ENCODE measurements at regions not wholly inside any gene's neighbourhood (a gene's known extent, or its start where the extent isn't known, plus 50 kb on each side); places are given as distances from the start of the nearest gene placed in this dataset.
"Not testable (repeated sequence)": the region's sequence is repeated elsewhere in the genome, so short reads cannot be mapped to it uniquely, and the experiment has no call there.

DNA sequence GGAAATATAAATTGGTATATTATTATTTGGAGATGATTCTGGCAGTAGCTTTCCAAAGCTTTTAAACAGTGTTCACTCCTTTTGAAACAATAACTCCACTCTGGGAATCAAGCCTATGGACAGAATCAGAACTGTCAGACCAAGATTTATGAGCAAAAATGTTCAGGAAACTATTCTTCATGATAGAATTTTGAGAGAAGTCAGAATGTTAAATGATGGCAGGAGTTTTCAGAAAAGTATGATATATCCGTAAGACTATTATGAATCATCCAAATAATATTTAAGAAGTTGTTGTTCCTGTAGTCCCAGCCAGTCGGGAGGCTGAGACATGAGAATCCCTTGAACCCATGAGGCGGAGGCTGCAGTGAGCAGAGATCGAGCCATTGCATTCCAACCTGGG lies 50.5 kb upstream of the ADGRG2 start:
- no peak for DNase-seq

GRCh38 chrX:19174401-19175025 lies 52.2 kb upstream of the ADGRG2 start:
- no peak for DNase-seq

- DNase-seq = no peak
Observed at GRCh38 chrX:19176901-19177630, 54.8 kb upstream of the ADGRG2 start.

GRCh38 chrX:19177721-19178120 lies 55.5 kb upstream of the ADGRG2 start:
- no peak for DNase-seq

DNA sequence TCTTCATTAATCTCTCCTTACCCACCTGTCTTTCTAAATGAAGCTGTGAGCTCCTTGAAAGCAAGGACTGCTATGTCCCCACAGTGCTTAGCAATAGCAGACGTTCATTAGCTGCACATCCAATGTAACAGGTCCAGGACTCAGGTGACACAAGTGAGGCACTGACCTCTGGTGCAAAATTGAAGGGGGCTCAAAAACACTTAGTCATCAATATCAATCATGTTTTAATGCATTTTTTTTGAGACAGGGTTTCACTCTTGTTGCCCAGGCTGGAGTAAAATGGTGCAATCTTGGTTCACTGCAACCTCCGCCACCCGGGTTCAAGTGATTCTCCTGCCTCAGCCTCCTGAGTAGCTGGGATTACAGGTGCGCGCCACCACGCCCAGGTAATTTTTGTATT lies 56.1 kb upstream of the ADGRG2 start:
- DNase-seq = no peak

- no peak for DNase-seq
Observed at GRCh38 chrX:19179389-19179788, 57.1 kb upstream of the ADGRG2 start.

DNA sequence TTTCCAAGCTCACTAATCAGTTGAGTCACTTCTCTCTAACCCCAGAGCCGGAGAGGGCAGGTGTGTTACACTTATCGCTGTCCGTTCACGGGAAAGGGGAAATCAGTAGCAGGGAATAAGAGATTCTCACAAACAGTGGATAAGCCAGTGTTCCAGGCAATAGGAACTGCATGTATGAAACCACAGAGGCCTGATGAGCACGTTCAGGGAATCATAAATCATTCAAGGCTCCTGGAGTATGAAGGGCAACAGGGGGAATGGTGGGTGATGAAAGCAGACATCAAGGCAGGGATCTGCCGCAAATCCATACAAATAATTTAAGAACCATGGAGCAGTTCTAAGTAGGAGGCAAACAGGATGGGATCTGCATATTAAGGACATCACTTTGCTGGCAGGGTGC lies 59.1 kb upstream of the ADGRG2 start:
- no peak for DNase-seq

- DNase-seq = no peak
Observed at GRCh38 chrX:19182785-19183184, 60.5 kb upstream of the ADGRG2 start.

- no peak for DNase-seq
Observed at GRCh38 chrX:19183761-19184477, 61.7 kb upstream of the ADGRG2 start.

GRCh38 chrX:19188566-19188965 lies 66.3 kb upstream of the ADGRG2 start:
- DNase-seq = no peak

GRCh38 chrX:19190902-19191301 lies 68.6 kb upstream of the ADGRG2 start:
- no peak for DNase-seq

DNA sequence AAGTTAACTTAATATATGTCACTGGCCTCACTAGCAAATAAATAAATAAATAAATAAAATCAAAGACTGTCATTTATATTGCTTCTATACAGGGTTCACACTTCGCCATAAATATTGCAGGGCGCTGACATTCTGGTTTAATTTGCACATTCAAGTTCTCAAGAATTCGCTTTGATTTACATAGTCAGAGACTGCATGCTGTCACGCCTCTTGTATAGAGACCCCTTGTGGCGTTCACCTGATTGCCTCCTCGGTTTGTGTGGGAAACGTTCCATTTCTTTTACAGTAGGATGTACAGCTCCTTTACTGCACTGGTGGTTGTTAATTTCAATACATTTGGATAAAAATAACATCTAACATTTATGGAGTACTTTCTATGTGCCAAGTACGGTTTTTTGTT lies 71.3 kb upstream of the ADGRG2 start:
- no peak for DNase-seq

DNA sequence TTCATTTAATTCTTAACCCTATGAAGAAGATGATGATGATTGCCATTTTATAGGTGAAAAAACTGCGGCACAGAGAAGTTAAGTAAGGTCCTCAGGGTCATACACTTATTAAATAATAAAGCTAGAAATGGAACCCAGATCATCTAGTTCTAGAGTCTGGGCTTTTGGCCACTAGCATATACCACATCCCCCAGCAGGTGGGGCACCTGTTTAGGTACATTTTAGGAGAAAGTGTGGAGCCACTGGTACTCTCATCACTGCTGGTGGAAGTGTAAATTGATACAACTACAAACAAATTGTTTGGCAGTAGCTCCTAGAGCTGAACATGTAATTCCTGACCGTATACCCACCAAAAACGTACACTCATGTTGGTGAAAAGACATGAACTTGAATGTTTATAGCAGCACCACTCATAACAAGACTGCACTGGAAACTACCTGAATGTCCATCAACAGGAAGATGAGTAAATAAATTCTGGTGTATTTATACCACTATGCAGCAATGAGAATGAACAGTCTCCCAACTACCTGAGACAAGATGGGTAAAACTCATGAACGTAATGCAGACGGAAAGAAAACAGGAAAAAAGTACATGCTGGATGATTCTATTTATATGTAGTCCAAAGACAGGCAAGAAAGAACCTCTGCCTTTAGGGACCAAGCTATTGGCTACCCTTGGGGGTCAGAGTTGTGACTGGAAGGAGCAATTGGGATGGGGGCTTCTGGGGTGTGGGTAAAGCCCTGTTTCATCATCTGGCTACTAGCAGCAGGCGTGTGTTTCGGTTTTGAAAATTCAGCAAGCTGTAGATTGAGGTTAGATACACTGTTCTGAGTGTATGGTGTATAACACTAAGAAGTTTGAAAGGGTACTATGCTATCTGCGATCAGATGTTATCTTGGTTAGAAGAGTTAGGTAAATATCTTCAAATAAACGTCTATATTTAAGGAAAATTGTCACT lies 72.3 kb upstream of the ADGRG2 start:
- no peak for DNase-seq

- no peak for DNase-seq
Observed at GRCh38 chrX:19195243-19195610, 73.0 kb upstream of the ADGRG2 start.

- DNase-seq = no peak
Observed at GRCh38 chrX:19198473-19198872, 76.2 kb upstream of the ADGRG2 start.

DNA sequence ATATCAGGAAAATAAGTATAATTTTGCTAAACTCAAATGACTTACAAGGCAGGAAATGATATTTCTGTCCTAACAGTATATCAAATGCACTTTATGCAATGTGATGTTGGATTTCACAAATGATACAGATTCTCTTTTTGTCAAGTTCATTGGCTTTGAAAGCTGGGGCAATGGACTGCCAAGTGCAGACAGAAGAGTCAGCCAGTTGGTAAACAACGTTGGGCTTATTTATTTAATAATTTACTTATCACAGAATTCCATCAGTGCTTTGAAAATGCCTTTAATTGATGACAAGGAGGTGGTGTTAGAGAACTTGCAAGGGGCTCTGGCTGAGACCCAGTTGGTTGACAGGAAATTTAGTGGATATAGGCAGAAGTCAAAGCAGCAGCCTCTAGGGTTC lies 79.9 kb upstream of the ADGRG2 start:
- DNase-seq = no peak

- no peak for DNase-seq
Observed at GRCh38 chrX:19204636-19205035, 82.4 kb upstream of the ADGRG2 start.

DNA sequence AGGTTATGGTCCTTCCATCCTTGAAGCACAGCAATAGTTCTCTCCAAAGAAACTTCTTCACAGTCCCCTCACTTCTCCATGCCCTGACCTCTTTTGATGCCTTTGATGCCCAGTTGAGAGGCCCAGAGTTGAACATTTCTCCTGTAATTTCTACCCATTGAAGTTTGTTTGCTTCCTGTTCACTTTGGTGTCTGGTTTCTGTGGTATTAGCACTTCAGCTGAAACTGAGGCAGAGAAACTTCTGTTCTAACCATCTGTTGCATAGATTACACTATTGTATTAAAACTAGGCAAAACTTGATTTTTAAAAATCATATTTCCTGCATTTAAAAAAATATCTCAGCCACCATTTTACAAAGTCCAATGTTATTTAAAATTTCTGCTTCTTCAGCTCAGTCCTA lies 89.8 kb upstream of the ADGRG2 start:
- DNase-seq = no peak

DNA sequence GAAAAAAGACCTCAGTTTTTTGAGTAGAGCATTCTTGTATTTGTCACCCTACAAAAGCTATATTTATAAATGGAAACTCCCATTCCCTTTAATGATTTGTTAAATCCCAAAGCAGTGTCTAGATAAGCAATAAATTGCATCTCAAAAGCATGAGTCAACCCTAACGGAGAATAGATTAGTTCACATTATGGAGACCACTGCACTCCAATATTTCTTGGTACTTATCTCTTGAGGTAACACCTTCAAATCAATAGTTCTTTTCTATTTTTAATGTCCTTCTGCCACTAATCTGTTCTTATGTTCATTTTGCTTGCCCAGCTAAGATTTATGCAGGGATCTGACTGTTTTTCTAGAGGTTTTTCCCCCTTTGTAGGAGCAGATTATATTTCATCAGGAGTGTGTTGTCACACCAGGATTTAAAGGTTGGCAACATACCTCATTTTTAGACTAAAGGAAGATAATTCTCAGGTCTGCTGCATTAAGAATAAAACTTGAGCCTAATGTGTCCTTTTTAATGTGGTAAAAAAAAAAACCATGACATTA lies 91.4 kb upstream of the ADGRG2 start:
- DNase-seq = no peak

DNA sequence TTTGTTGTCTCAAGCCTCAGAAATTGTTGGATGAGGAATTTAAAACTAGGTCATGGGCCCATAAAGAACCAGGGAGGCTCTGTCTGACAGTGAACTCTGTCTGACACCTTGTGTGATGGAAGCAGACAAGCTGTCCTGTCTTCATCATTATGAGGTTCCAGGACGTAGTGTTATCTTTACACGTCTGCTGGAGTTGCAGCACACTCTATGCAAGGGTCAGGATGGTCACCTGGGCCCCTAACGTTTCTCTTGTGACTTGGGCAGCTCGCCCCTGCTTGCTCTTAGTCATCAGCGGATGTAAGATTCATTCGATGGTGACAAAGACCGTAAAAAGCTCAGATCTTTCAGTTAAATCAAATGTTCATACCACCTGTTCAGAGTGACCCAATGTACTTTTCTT lies 92.0 kb upstream of the ADGRG2 start:
- no peak for DNase-seq

GRCh38 chrX:19225909-19226308 lies 103.6 kb upstream of the ADGRG2 start:
- peak; percentile 9 for DNase-seq

- not testable (repeated sequence) for DNase-seq
Observed at GRCh38 chrX:19229896-19230295, 107.6 kb upstream of the ADGRG2 start.

DNA sequence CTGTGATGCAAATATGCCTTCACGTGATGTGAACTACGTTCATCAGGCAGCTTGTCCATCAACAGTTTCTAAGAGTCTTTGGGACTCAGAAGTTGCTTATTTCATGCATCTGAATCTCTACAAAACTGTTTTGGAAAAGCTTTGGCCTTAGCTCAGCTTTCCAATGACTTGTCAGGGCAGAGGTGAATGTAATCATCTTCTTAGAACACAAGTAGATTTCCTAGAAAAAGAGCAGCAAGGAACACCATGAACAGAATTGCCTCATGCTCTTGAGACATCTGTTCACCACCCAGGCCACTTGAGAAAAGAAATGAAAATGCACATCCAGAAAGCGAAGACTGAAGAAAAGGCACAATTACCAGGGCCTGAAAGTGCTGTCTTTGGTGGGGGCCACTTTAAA lies 105.8 kb upstream of the PDHA1 start:
- DNase-seq = no peak

Data from CD4-positive, alpha-beta T cell treated with Interleukin-21 for 1 hour (primary cell).